GM06990 (cell line): ENCODE measurements at regions not wholly inside any gene's neighbourhood (a gene's known extent, or its start where the extent isn't known, plus 50 kb on each side); places are given as distances from the start of the nearest gene placed in this dataset.

ENCODE experiments used
- DNase-seq: peaks from one replicate; pipeline ENCODE4 v3.0.0-alpha.2; 2011; ENCODE audit not compliant: insufficient read length; ENCODE audit errors: extremely low read depth
- H3K27me3 ChIP-seq: replicated peaks from 2 replicates; pipeline ENCODE4 v1.6.0; 2011; ENCODE audit warnings: low read length; ENCODE audit not compliant: control insufficient read depth, insufficient read depth
- H3K36me3 ChIP-seq: 2 replicates; pipeline ENCODE4 v1.5.1; 2011; ENCODE audit warnings: low read length; ENCODE audit not compliant: control insufficient read depth, insufficient read depth
- H3K4me3 ChIP-seq: replicated peaks from 2 replicates; pipeline ENCODE4 v1.5.1; 2011; ENCODE audit warnings: low read depth, mild to moderate bottlenecking, control low read depth, low read length
- TF ChIP-seq, protein P1 (sequence below): IDR thresholded peaks from 2 replicates; pipeline ENCODE4 v1.5.1; 2011; ENCODE audit warnings: low read length, control low read depth, mild to moderate bottlenecking, inconsistent platforms; ENCODE audit not compliant: insufficient read depth, poor library complexity, severe bottlenecking

DNA sequence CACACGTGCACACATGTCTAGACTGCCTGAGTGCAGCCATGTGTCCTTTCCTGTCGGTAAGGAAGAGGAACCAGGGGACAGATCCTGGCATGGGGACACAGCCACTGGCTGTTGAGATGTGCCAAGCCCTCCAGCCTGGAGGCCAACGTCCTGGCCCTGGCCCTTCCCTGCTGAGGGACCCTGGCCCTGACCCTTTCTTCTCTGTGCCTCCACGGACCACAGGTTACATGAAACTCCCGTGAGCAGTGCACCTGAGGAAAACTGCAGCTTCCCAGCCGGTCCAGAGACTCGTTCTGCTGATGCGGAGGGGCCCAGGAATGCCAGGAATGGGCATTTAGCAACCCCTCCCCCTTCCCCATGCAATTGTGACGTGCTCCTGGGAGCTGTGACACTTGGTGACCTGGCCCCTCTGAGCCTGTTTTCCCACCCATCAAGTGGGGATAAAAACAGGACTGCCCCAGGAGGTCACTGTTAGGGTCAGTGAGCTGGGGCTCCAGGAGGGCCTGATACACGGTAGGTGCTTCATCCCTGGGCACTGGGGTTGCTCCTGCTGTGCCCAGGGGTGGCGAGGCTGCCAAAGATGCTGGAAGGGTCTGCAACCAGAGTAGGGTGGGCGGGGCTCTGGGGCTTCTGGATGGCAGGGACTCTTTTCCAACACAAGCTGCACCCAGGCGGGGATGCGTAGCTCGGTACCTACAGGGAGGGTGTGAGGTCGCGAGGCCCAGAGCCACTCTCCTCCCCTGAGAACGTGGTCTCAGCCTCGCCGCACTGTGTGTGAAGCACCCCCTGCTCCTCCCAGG, 151.5 kb downstream of the C9orf50 start:
- no peaks in the 10 kb centered on the region for H3K36me3 ChIP-seq
- no peak for DNase-seq
- H3K4me3 ChIP-seq: no peak overlapping the region
- H3K27me3 ChIP-seq: peaks cover 1% of the 10 kb centered on the region; the same call in 1 of the 2 replicates
- TF ChIP-seq, protein P1, sequence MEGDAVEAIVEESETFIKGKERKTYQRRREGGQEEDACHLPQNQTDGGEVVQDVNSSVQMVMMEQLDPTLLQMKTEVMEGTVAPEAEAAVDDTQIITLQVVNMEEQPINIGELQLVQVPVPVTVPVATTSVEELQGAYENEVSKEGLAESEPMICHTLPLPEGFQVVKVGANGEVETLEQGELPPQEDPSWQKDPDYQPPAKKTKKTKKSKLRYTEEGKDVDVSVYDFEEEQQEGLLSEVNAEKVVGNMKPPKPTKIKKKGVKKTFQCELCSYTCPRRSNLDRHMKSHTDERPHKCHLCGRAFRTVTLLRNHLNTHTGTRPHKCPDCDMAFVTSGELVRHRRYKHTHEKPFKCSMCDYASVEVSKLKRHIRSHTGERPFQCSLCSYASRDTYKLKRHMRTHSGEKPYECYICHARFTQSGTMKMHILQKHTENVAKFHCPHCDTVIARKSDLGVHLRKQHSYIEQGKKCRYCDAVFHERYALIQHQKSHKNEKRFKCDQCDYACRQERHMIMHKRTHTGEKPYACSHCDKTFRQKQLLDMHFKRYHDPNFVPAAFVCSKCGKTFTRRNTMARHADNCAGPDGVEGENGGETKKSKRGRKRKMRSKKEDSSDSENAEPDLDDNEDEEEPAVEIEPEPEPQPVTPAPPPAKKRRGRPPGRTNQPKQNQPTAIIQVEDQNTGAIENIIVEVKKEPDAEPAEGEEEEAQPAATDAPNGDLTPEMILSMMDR: no peak

DNA sequence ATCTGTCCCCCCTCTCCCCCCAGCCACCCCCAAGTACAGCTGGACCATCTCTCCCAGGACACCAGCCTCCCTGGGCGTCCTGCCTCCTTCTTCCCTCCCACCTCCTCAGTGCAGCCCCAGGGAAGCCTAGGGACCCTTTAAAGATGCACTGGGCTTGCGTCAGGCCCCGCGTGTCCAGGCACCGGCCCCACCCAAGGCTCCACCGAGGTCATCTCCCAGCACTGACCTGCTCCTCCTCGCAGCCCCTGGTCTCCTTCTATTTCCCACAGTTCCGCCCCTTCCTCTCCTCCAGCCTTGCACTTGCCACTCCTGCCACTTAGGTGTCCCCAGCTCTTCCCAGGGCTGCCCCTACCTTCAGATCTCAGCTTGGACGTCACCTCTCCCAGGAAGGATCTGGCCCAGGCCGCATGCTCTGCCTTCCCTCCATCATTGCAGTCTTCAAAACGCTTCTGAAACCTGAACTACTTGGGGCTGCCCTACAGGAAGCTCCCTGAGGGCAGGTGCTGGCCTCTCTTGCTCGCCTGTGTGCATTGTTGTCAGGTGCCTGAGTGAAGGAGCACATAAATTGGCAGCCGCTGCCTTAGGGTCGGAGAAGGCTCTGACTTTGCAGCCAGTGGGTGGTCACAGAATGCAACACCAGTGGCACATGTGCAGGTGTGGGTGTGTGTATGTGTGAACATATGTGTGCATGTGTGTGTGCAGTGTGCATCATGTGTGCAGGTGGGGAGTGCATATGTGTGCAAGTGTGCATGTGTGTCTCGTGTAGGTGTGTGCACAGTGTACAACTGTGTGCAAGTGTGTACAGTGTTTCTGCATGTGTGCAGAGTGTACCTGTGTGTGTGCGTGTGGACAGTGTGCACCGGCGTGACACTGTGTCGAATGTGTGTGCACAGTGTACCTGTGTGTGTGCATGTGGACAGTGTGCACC, 152.9 kb downstream of the C9orf50 start:
- Histone ChIP-seq H3K36me3 (no peaks in the 10 kb centered on the region), H3K4me3 (no peak overlapping the region), H3K27me3 (peaks cover 1% of the 10 kb centered on the region; the same call in 1 of the 2 replicates)
- TF ChIP-seq, protein P1: no peak
- no peak for DNase-seq

DNA sequence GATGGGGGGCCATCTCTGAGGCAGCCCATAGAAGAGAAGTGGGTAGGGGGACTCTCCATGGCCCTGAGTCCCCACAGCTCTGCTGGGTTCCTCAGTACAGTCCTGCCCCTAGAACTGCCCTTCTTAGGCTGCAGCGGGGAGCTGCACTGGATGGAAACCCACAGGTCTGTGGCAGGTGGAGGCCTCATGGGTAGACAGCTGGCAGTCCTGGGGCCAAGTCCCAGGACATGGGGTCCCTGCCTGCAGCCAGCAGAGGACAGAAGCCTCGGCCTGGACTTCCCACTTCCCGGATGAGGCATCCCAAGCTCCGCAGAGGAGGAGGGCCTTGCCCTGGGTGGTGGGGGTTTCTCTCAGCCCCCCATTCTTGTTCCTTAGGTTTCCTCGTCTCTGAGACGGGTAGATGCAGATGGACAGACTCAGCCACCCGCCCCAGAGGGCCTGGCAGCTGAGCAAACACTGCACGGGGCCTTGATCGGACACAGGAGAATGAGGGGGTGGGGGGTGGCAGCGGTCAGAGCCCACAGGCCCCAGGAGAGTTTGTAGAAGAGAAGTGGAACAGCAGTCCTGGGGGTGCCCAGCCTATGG, 153.8 kb downstream of the C9orf50 start:
- DNase-seq: no peak
- TF ChIP-seq, protein P1: no peak
- H3K4me3 ChIP-seq: no peak overlapping the region

DNA sequence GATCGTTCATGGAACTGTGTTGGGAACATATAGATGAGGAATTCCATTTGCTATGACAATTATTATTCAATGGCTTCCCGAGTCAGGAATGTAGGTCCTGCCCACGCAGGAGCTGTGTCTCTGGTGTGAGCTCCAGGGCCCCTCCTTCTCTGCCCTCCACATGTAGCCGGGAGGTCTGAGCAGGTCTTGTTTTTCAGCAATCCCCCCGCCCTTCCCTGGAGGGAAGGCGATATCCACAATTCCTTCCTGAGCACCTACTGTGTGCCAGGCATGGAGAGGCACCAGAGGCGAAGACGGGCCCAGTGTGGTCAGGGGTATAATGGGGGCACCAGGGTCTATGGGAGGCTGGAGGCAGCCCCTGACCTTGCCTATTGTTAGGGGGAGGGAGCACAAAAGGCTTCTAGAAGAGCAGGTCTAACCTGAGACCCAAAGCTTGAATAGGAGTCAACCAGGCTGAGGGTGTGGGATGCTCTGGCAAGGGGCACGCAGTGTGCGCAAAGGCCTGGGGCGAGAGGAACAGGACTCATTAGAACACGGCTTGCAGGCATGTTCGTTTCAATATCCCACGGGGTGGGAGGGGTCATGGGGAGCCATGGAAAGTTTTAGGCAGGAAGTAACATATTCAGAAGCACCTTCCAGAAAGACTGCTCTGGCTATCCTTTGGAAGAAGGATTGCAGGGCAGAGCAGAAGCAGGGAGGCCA, 154.9 kb downstream of the C9orf50 start:
- no peak for DNase-seq
- TF ChIP-seq, protein P1: no peak
- no peaks in the 10 kb centered on the region for H3K36me3 ChIP-seq
- no peak overlapping the region for H3K4me3 ChIP-seq
- H3K27me3 ChIP-seq: peaks cover 1% of the 10 kb centered on the region; the same call in 1 of the 2 replicates

More for the DNA sequence above, 153.8 kb downstream of the C9orf50 start:
- H3K36me3 ChIP-seq: no peaks in the 10 kb centered on the region
- peaks cover 1% of the 10 kb centered on the region; the same call in 1 of the 2 replicates for H3K27me3 ChIP-seq
